ENCODE measurements at regions not wholly inside any gene's neighbourhood (a gene's known extent, or its start where the extent isn't known, plus 50 kb on each side); places are given as distances from the start of the nearest gene placed in this dataset.
A peak's percentile ranks its signal among the peaks of the same experiment; 100 is the strongest.
"Not testable (repeated sequence)": the region's sequence is repeated elsewhere in the genome, so short reads cannot be mapped to it uniquely, and the experiment has no call there.

DNA sequence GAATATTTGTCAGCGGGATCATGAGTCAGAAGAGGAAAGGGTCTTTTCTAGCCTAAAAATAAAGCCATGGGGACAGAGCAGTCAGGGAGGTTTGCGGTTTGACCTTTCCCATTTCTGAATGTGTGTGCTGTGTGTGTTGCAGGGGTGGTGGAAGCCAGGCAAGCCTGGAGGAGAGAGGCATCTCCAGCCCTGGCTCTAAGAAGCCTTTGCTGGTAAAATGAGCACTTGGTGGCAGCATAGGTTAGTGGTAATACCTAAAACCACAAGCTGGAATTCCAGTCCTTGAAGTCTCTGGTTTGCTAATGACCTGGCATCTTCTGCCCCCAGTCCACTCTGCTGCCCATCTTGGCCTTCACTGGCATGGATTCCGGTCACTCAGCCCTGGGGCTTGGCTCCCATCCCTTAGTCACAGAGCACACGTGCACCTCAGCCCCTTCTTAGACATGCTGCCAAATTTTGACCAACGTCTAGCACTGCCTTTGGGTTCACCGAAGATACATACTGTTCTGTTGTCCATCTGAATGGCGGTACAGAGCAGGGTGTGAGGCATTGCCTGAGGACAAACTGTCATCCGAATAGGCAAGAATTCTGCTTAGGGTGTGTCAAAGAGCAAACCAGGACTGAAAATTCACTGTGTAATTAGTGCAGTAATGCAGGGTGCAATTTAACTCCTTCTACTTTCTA lies 52.7 kb downstream of the KCNA5 start:
- DNase-seq, result no peak

- no peak for DNase-seq
These were observed 54.1 kb downstream of the KCNA5 start for GRCh38 chr12:5097786-5098185.

GRCh38 chr12:5099136-5099535 lies 55.5 kb downstream of the KCNA5 start:
- no peak for DNase-seq

- DNase-seq, result peak; percentile 81
These were observed 55.9 kb downstream of the KCNA5 start for GRCh38 chr12:5099591-5099990.

DNA sequence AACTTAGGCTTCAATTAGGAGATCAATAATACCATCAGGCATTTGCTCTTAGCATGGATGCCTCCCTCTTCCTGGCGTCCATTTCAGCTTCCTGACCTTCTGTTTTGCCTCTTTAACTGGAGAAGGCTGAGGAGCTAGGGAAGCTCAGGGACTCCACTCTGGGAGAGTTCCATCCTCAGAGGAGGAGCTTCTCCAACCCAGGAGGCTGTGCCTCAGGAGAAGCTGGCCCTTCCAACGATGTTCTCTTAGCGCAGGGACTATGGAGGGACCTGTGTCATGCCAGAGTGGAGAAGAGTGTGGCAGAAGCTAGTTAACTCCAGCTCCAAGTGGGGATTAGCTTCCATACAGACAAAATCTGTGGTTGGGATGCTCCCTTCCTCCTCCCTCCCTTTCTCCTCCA lies 58.0 kb downstream of the KCNA5 start:
- no peak for DNase-seq

GRCh38 chr12:5102261-5102789 lies 58.6 kb downstream of the KCNA5 start:
- DNase-seq, result no peak

DNA sequence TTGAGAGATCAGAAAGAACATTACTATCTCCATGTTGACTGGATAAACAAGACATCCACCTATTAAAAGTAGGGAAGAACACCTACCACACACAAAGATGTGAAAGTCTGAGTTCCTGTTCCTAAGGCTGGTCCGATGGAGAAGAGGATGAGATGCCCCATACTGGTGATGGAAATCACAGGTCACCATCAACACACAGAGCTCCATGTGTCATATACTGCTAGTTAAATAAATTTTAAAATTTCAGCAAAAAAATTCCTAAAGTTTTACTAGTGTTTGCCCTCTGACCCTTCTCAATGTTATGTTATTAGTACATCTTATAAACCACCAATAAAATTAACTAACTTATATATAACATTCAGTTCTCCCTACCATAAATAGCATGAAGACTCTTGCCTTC lies 59.1 kb downstream of the KCNA5 start:
- DNase-seq, result no peak

DNA sequence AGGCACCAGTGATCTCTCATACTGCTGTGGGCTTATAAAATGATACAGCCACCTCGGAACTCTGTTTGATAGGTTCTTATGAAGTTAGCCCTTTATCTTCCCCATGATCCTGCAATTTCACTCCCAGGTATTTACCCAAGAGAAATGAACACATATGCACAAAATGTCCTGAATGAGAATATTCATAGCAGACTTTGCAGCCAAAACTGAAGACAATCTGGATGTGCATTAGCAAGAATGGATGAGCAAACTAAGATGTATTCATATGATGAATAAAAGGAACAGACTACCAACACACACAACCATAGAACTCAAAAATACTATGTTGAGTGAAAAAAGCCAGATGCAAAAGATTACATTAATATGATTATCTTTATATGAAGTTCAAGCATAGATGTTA lies 66.7 kb downstream of the KCNA5 start:
- DNase-seq, result no peak

- no peak for DNase-seq
These were observed 70.8 kb downstream of the KCNA5 start for GRCh38 chr12:5114436-5114835.

DNA sequence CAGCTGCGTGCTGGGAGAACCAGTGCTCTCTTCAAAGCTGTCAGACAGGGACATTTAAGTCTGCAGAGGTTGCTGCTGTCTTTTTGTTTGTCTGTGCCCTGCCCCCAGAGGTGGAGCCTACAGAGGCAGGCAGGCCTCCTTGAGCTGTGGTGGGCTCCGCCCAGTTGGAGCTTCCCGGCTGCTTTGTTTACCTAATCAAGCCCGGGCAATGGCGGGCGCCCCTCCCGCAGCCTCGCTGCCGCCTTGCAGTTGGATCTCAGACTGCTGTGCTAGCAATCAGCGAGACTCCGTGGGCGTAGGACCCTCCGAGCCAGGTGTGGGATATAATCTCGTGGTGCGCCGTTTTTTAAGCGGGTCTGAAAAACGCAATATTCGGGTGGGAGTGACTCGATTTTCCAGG lies 78.1 kb downstream of the KCNA5 start:
- not testable (repeated sequence) for DNase-seq

GRCh38 chr12:5122256-5122831 lies 78.7 kb downstream of the KCNA5 start:
- DNase-seq, result not testable (repeated sequence)

- DNase-seq, result no peak
These were observed 80.2 kb downstream of the KCNA5 start for GRCh38 chr12:5123921-5124320.

- DNase-seq, result no peak
These were observed 80.7 kb downstream of the KCNA5 start for GRCh38 chr12:5124401-5124800.

DNA sequence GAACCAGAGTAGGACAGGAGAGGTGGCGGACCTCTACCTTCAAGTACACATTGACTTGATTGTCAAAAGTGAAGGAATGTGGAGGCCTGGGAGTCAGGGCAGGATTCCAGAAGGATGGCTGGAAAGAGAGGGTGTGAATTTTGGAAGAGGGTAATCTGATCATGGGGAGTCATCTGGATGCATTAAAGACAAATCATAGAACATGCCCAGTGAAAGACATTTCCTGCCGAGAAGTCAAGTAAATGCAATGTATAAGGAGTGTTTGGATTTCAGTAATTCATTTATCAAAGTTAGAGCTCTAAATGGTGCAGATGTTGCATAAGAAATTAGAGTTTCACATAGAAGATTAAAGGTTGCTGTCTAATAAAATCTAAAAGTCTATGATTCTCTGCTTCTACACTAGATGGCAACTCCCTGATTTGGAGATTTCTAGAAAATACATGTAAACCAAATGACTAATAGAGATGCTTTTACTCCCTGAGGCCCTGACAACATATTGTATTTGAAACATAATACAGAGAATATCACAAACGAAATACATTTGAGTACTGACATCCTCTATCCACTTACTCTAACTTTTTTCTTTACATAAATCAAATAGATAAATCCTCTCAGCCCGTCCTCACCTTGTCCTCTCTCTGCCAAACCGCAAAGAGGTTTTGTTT lies 91.3 kb downstream of the KCNA5 start:
- DNase-seq, result peak; percentile 4

GRCh38 chr12:5138256-5138655 lies 94.6 kb downstream of the KCNA5 start:
- no peak for DNase-seq

DNA sequence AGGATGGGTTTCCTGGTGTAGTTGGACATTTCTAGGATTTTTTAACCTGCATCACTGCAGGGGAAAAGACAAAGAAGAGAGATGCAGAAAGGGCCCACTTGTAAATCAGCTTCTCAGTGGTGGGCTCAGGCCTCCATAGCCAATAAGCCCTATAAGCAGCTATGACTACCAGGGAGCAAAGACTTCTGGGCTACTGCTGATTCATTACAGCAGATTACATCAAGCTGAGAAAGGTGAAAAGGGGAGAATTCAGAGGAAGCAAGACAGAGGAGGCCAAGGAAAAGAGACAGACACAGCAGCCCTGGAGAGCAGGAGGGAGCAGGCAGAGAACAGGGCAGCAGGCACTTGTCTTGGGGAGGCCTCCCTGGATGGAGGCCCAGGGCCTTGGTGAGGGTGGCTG lies 95.2 kb downstream of the KCNA5 start:
- no peak for DNase-seq

DNA sequence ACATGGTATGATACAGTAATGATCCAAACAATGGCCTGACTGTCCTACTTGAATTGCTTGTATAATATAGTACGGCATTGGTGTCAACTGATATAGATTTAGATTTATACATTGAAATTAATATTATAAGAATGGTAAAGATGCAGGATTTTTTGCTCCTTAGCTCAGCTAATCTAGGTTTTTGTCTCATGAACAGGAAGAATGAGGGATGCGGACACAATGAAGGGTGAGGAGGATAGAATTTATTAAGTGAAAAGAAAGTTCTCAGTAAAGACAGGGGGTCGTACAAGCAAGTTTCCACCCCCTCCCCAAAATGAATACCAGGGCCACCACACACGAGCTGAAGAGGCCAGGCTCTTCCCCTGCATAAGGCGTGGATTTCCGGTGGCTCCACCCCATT lies 96.1 kb downstream of the KCNA5 start:
- DNase-seq, result no peak

- DNase-seq, result no peak
These were observed 96.5 kb downstream of the KCNA5 start for GRCh38 chr12:5140190-5140589.

DNA sequence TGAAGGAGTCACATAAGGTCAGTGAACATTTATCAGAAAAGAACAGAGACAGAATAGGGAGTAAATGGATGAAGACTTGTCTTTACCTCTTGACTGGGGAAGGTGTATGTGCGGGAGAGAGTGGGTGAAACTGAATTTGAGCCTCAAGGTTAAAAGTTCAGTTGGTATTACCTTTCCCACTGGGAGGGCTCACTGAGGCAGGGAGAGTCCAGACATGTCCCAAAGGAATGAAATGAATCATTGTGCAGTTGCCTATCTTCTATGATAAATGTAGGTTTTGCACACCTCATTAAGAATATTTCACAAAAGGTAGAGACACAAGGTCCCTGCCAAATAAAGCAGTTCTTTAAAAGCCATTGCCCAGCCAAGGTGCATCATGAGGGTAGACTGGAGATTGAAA lies 105.2 kb downstream of the KCNA5 start:
- DNase-seq, result no peak

- peak; percentile 34 for DNase-seq
These were observed 110.4 kb downstream of the KCNA5 start for GRCh38 chr12:5154091-5154490.

DNA sequence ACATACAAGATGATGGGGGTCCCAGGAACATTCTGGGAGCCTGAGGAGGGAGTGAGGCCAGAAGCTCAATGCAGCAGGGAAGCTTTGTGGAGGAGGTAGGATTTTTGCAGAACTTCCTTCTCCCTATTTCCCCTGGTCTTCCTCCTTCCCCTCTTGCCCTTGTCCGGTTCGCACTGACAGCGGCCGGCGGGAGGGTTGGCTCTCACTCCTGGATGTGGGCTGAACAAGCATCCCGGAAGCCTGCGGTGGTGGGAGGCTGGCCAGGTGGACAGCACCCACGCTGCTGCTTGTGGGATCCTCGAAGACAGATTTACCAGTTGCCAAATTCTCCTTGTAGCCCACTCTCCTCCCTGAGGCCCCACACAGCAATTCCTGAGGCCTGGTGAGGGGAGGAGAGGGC lies 112.2 kb downstream of the KCNA5 start:
- no peak for DNase-seq

GRCh38 chr12:5160827-5161226 lies 117.1 kb downstream of the KCNA5 start:
- no peak for DNase-seq

GRCh38 chr12:5163661-5164060 lies 120.0 kb downstream of the KCNA5 start:
- DNase-seq, result no peak

- DNase-seq, result no peak
These were observed 121.8 kb downstream of the KCNA5 start for GRCh38 chr12:5165296-5165970.
